GM12891 (cell line): ENCODE measurements at regions not wholly inside any gene's neighbourhood (a gene's known extent, or its start where the extent isn't known, plus 50 kb on each side); places are given as distances from the start of the nearest gene placed in this dataset.

Experiments
- PAX5 ChIP-seq: IDR thresholded peaks from 2 replicates; pipeline ENCODE4 v1.6.1; 2011; ENCODE audit warnings: low read length, moderate library complexity, mild to moderate bottlenecking; ENCODE audit not compliant: insufficient read depth, severe bottlenecking
- POLR2A ChIP-seq: IDR thresholded peaks from 2 replicates; pipeline ENCODE4 v1.6.1; 2011; ENCODE audit warnings: low read depth, low read length, control low read depth
- POLR2AphosphoS5 ChIP-seq: IDR thresholded peaks from 2 replicates; pipeline ENCODE4 v1.6.1; 2011; ENCODE audit warnings: low read depth, low read length, control low read depth
- SPI1 ChIP-seq: IDR thresholded peaks from 2 replicates; pipeline ENCODE4 v1.6.1; 2011; ENCODE audit warnings: low read depth, low read length, control low read depth
- TAF1 ChIP-seq: IDR thresholded peaks from 2 replicates; pipeline ENCODE4 v1.6.1; 2011; ENCODE audit warnings: low read depth, low read length, control low read depth

- TF ChIP-seq POLR2A = no peak
- no peak for TF ChIP-seq PAX5
- no peak for TF ChIP-seq POLR2AphosphoS5
- no peak for TF ChIP-seq TAF1
- no peak for TF ChIP-seq SPI1
Observed at GRCh38 chr4:45408996-45409395, 682.6 kb upstream of the GNPDA2 start.
